Anterior cingulate cortex (tissue), 58 donors: ENCODE measurements at regions not wholly inside any gene's neighbourhood (a gene's known extent, or its start where the extent isn't known, plus 50 kb on each side); places are given as distances from the start of the nearest gene placed in this dataset.
A peak's percentile ranks its signal among the peaks of the same experiment; 100 is the strongest.

Source experiments
- DNase-seq, 58 donors: peaks; one replicate each; lab custom pipeline; 2025; lab: John Stamatoyannopoulos, UW

GRCh38 chr7:142389544-142389943, 131.7 kb upstream of the PRSS58 start:
- DNase-seq: no peak

- peak in 34 of 58 donors; percentile 6 to 58 (median 22) for DNase-seq
These were observed 127.9 kb upstream of the PRSS58 start for GRCh38 chr7:142385491-142386340.

GRCh38 chr7:142384493-142384922, 126.7 kb upstream of the PRSS58 start:
- DNase-seq: no peak

- no peak for DNase-seq
These were observed 126.1 kb upstream of the PRSS58 start for GRCh38 chr7:142383841-142384492.

- no peak for DNase-seq
These were observed 124.0 kb upstream of the PRSS58 start for GRCh38 chr7:142381727-142382390.

- DNase-seq: no peak
These were observed 122.2 kb upstream of the PRSS58 start for GRCh38 chr7:142380069-142380468.

- no peak for DNase-seq
These were observed 121.5 kb upstream of the PRSS58 start for GRCh38 chr7:142379201-142379885.

- no peak for DNase-seq
These were observed 119.7 kb upstream of the PRSS58 start for GRCh38 chr7:142377567-142377966.

GRCh38 chr7:142376356-142376997, 118.6 kb upstream of the PRSS58 start:
- no peak for DNase-seq

GRCh38 chr7:142375710-142376313, 118.0 kb upstream of the PRSS58 start:
- peak in 1 of 58 donors; percentile 3 for DNase-seq

GRCh38 chr7:142372727-142373126, 114.9 kb upstream of the PRSS58 start:
- DNase-seq: no peak

- no peak for DNase-seq
These were observed 113.9 kb upstream of the PRSS58 start for GRCh38 chr7:142371586-142372377.

GRCh38 chr7:142365410-142365842, 107.6 kb upstream of the PRSS58 start:
- no peak for DNase-seq

- DNase-seq: no peak
These were observed 106.7 kb upstream of the PRSS58 start for GRCh38 chr7:142364551-142364950.

- DNase-seq: no peak
These were observed 104.5 kb upstream of the PRSS58 start for GRCh38 chr7:142362349-142362748.

- DNase-seq: no peak
These were observed 101.9 kb upstream of the PRSS58 start for GRCh38 chr7:142359694-142360279.

- DNase-seq: peak in 28 of 58 donors; percentile 9 to 53 (median 30)
These were observed 100.2 kb upstream of the PRSS58 start for GRCh38 chr7:142357953-142358520.

GRCh38 chr7:142356166-142356565, 98.3 kb upstream of the PRSS58 start:
- no peak for DNase-seq
